NT2/D1 (cell line): ENCODE measurements at regions not wholly inside any gene's neighbourhood (a gene's known extent, or its start where the extent isn't known, plus 50 kb on each side); places are given as distances from the start of the nearest gene placed in this dataset.

ENCODE experiments used
- SUZ12 ChIP-seq: IDR thresholded peaks from 2 replicates; pipeline ENCODE4 v1.6.1; 2011; ENCODE audit not compliant: insufficient read length, insufficient read depth; ENCODE audit errors: extremely low read depth
- YY1 ChIP-seq: IDR thresholded peaks from 2 replicates; pipeline ENCODE4 v1.6.1; 2011; ENCODE audit not compliant: insufficient read length, insufficient read depth
- ZNF274 ChIP-seq: IDR thresholded peaks from 2 replicates; pipeline ENCODE4 v1.6.1; 2011; ENCODE audit warnings: mild to moderate bottlenecking, low read depth, low read length

- TF ChIP-seq SUZ12 (no peak), ZNF274 (no peak), YY1 (no peak)
Observed at GRCh38 chr10:60491162-60491561, 101.5 kb upstream of the ANK3 start.
